WI38 (cell line): ENCODE measurements at regions not wholly inside any gene's neighbourhood (a gene's known extent, or its start where the extent isn't known, plus 50 kb on each side); places are given as distances from the start of the nearest gene placed in this dataset.
"Not testable (repeated sequence)": the region's sequence is repeated elsewhere in the genome, so short reads cannot be mapped to it uniquely, and the experiment has no call there.

Source experiments
- H3K4me3 ChIP-seq: 2 replicates; pipeline ENCODE4 v1.5.1; 2011; ENCODE audit warnings: low read depth, mild to moderate bottlenecking, control low read depth, low read length
- TF ChIP-seq, protein P1 (sequence below): IDR thresholded peaks from 2 replicates; pipeline ENCODE4 v1.5.1; 2012; ENCODE audit warnings: low read depth, mild to moderate bottlenecking, control low read depth, low read length

DNA sequence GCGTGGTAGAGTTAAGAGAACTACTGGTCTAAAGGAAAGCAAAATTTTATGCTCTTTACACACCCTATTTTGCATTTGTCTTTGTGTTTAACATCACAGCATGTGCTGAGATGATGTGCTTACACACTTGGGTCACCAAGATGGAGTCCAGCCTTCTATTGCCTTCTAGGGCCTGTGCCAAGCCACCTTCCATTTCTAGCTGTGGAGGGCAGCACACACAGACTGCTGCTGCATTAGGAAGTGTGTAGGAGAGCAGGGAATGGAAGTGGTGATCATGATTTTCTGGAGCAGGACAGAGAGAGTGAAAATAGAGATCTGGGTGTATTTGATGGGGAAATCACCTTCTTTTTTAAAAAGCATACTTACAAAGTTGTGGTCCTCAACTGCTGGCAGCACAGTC is 191.6 kb downstream of the SOX4 start:
- no peak overlapping the region for H3K4me3 ChIP-seq
- TF ChIP-seq, protein P1, sequence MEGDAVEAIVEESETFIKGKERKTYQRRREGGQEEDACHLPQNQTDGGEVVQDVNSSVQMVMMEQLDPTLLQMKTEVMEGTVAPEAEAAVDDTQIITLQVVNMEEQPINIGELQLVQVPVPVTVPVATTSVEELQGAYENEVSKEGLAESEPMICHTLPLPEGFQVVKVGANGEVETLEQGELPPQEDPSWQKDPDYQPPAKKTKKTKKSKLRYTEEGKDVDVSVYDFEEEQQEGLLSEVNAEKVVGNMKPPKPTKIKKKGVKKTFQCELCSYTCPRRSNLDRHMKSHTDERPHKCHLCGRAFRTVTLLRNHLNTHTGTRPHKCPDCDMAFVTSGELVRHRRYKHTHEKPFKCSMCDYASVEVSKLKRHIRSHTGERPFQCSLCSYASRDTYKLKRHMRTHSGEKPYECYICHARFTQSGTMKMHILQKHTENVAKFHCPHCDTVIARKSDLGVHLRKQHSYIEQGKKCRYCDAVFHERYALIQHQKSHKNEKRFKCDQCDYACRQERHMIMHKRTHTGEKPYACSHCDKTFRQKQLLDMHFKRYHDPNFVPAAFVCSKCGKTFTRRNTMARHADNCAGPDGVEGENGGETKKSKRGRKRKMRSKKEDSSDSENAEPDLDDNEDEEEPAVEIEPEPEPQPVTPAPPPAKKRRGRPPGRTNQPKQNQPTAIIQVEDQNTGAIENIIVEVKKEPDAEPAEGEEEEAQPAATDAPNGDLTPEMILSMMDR, result no peak

DNA sequence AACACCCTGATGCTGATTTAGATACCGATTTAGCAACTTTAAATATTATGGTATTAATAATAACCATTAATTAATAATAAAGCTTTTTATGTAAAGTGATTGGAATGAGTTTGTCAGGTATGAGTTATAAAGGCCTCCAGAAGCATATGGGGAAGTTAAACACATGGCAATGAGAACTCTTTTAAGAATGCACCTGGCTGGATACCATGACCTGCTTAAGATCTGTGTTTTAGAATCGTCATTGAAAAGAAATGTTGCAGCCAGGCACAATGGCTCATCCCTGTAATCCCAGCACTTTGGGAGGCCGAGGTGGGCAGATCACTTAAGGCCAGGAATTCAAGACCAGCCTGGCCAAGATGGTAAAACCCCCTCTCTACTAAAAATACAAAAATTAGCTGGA is 197.5 kb downstream of the SOX4 start:
- TF ChIP-seq, protein P1, result no peak
- no peak overlapping the region for H3K4me3 ChIP-seq

DNA sequence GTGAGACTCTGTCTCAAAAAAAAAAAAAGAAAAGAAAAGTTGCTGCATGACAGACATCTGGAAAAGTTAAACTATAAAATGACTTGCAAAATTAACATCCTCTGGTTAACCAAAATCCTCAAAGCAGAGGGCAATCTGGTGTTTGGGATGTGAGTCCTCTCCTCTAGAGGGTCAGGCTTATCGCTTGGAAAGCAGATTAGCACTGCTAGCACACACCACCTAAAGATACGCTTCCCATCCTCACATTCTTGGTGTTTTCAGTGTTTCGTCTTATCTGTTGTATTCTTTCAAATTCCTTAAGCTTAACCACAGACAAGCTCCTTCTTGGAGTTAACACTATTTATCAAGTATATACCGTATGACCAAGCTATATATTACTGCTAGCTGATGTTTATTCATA is 198.0 kb downstream of the SOX4 start:
- H3K4me3 ChIP-seq, result no peak overlapping the region
- TF ChIP-seq, protein P1, result no peak

DNA sequence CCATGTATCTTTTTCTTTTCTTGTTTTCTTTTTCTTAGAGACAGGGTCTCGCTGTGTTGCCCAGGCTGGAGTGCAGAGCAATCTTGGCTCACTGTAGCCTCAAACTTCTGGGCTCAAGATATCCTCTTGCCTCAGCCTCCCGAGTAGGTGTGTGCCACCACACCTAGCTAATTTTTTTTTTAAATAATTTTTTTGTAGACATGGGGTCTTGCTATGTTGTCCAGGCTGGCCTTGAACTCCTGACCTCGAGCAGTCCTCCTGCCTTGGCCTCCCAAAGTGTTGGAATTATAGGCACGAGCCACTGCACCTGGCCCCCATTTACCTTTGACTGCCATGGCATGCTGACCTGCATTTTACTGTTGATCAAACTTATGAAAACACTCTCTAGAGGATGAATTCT is 198.6 kb downstream of the SOX4 start:
- no peak overlapping the region for H3K4me3 ChIP-seq
- TF ChIP-seq, protein P1, result no peak

DNA sequence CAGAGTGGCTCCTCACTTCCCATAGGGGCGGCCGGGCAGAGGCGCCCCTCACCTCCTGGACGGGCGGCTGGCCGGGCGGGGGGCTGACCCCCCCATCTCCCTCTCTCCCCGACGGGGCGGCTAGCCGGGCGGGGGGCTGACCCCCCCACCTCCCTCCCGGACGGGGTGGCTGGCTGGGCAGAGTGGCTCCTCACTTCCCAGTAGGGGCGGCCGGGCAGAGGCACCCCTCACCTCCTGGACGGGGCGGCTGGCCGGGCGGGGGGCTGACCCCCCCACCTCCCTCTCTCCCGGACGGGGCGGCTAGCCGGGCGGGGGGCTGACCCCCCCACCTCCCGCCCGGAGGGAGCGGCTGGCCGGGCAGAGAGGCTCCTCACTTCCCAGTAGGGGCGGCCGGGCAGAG is 203.4 kb downstream of the SOX4 start:
- not testable (repeated sequence) for H3K4me3 ChIP-seq

DNA sequence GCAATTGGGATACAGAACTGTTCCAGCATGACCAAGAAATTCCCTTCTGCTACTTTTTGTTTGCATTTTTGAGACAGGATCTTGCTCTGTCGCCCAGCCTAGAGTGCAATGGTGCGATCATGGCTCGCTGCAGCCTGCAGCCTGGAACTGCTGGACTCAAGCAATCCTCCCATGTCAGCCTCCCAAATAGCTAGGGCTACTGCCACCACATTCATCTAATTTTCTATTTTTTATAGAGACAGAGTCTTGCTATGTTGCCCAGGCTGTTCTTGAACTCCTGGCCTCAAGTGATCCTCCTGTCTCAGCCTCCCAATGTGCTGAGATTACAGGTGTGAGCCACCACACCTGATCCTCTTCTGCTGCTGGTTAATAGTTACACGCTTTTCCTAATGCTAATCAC is 204.9 kb downstream of the SOX4 start:
- TF ChIP-seq, protein P1, result no peak
- no peak overlapping the region for H3K4me3 ChIP-seq

DNA sequence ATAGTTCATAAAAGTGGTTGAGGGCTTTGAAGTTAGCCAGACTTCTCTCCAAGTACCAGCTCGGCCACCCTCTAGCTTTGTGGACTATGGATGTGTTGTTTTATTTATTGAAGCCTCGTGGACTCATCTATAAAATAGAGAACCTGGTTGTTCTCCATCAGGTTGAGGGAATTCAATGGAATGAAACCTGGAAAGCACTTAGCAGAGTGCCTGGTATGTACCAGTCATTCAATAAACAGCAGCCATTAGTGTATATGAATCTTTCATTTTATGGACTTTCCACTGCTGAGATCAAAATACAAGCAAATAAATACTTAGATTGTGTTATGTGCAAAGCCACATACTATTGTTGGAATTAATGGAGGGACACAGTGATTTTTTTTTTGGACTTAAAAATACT is 206.8 kb downstream of the SOX4 start:
- H3K4me3 ChIP-seq, result no peak overlapping the region
- TF ChIP-seq, protein P1, result no peak

GRCh38 chr6:21800948-21801438 is 207.4 kb downstream of the SOX4 start:
- TF ChIP-seq, protein P1, result no peak
- H3K4me3 ChIP-seq, result no peak overlapping the region
